NT2/D1 (cell line): ENCODE measurements at regions not wholly inside any gene's neighbourhood (a gene's known extent, or its start where the extent isn't known, plus 50 kb on each side); places are given as distances from the start of the nearest gene placed in this dataset.

ENCODE experiments used
- DNase-seq: peaks from one replicate; pipeline ENCODE4 v3.0.0-alpha.2; 2011; ENCODE audit warnings: low read depth, low spot score
- H3K27me3 ChIP-seq: 2 replicates; pipeline ENCODE4 v1.6.0; 2011; ENCODE audit warnings: mild to moderate bottlenecking; ENCODE audit not compliant: insufficient read length, insufficient read depth
- H3K36me3 ChIP-seq: 2 replicates; pipeline ENCODE4 v1.6.1; 2011; ENCODE audit warnings: mild to moderate bottlenecking, low read length, mixed read lengths; ENCODE audit not compliant: insufficient read depth, insufficient read length
- H3K4me1 ChIP-seq: 2 replicates; pipeline ENCODE4 v1.5.1; 2011; ENCODE audit not compliant: insufficient read depth, insufficient read length
- H3K4me3 ChIP-seq: 2 replicates; pipeline ENCODE4 v1.5.1; 2011; ENCODE audit warnings: low read depth; ENCODE audit not compliant: insufficient read length
- H3K9ac ChIP-seq: 2 replicates; pipeline ENCODE4 v1.6.0; 2011; ENCODE audit warnings: low read depth; ENCODE audit not compliant: insufficient read length
- H3K9me3 ChIP-seq: 2 replicates; pipeline ENCODE4 v1.5.1; 2011; ENCODE audit warnings: mild to moderate bottlenecking, low read length; ENCODE audit not compliant: insufficient read depth
- SUZ12 ChIP-seq: IDR thresholded peaks from 2 replicates; pipeline ENCODE4 v1.6.1; 2011; ENCODE audit not compliant: insufficient read length, insufficient read depth; ENCODE audit errors: extremely low read depth
- YY1 ChIP-seq: IDR thresholded peaks from 2 replicates; pipeline ENCODE4 v1.6.1; 2011; ENCODE audit not compliant: insufficient read length, insufficient read depth
- ZNF274 ChIP-seq: IDR thresholded peaks from 2 replicates; pipeline ENCODE4 v1.6.1; 2011; ENCODE audit warnings: mild to moderate bottlenecking, low read depth, low read length

- Histone ChIP-seq H3K9ac (no peak overlapping the region), H3K9me3 (0 out of 2 replicates have a peak, but pooled peaks cover 5% of the 10 kb centered on the region), H3K4me1 (peaks cover 1% of the 10 kb centered on the region), H3K4me3 (no peak overlapping the region), H3K27me3 (no peaks in the 10 kb centered on the region), H3K36me3 (no peaks in the 10 kb centered on the region)
- DNase-seq = no peak
- TF ChIP-seq YY1 (no peak), ZNF274 (no peak), SUZ12 (no peak)
Measured at GRCh38 chr2:64338108-64338507, 115.9 kb upstream of the LGALSL start.

- H3K4me3 ChIP-seq = no peak overlapping the region
- no peaks in the 10 kb centered on the region for H3K27me3 ChIP-seq
- H3K9ac ChIP-seq = no peak overlapping the region
- peaks cover 1% of the 10 kb centered on the region for H3K4me1 ChIP-seq
- TF ChIP-seq SUZ12 (no peak), ZNF274 (no peak), YY1 (no peak)
- no peak for DNase-seq
- H3K36me3 ChIP-seq = no peaks in the 10 kb centered on the region
- H3K9me3 ChIP-seq = 0 out of 2 replicates have a peak, but pooled peaks cover 5% of the 10 kb centered on the region
Measured at GRCh38 chr2:64338910-64339500, 115.0 kb upstream of the LGALSL start.

- no peaks in the 10 kb centered on the region for H3K27me3 ChIP-seq
- no peak for DNase-seq
- H3K36me3 ChIP-seq = no peaks in the 10 kb centered on the region
- no peak for TF ChIP-seq SUZ12
- no peak for TF ChIP-seq ZNF274
- TF ChIP-seq YY1 = no peak
- H3K9ac ChIP-seq = no peak overlapping the region
- H3K4me3 ChIP-seq = no peak overlapping the region
- 0 out of 2 replicates have a peak, but pooled peaks cover 5% of the 10 kb centered on the region for H3K9me3 ChIP-seq
- peaks cover 1% of the 10 kb centered on the region for H3K4me1 ChIP-seq
Measured at GRCh38 chr2:64341461-64341860, 112.5 kb upstream of the LGALSL start.

- Histone ChIP-seq H3K9ac (no peak overlapping the region), H3K27me3 (no peaks in the 10 kb centered on the region), H3K36me3 (no peaks in the 10 kb centered on the region), H3K4me1 (peaks cover 1% of the 10 kb centered on the region), H3K4me3 (no peak overlapping the region), H3K9me3 (no peaks in the 10 kb centered on the region)
- no peak for DNase-seq
- TF ChIP-seq ZNF274 (no peak), YY1 (no peak), SUZ12 (no peak)
Measured at GRCh38 chr2:64342195-64343099, 111.5 kb upstream of the LGALSL start.

DNA sequence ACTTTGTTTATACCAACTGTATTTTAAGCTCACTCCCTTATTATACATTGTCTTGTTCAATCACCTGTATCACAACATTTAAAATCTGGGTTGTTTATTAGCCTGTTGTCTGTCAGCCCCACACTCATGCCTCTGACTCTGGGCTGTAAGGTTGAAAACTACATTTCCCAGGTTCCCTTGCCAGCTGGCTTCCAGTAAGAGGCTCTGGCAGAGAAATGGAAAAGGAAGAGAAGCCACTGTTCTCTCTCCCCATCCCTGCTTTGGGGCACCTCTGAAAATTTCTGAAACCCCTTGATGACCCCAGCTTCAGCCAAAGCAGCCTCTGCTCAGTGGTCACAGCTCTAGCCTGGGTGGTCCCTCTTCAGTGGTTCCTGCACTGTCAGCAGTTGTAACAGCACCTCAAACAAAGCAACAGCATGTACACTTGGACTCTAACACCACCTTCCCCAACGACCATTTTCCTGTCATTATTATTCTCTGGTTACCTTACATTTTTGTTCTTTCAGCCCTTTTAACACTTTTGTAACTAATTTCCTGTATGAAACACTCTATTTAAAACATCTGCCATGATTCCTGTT lies 108.9 kb upstream of the LGALSL start:
- TF ChIP-seq SUZ12 (no peak), YY1 (no peak), ZNF274 (no peak)
- Histone ChIP-seq H3K4me1 (no peaks in the 10 kb centered on the region), H3K4me3 (no peak overlapping the region), H3K9me3 (no peaks in the 10 kb centered on the region), H3K9ac (no peak overlapping the region), H3K36me3 (no peaks in the 10 kb centered on the region), H3K27me3 (no peaks in the 10 kb centered on the region)
- no peak for DNase-seq

DNA sequence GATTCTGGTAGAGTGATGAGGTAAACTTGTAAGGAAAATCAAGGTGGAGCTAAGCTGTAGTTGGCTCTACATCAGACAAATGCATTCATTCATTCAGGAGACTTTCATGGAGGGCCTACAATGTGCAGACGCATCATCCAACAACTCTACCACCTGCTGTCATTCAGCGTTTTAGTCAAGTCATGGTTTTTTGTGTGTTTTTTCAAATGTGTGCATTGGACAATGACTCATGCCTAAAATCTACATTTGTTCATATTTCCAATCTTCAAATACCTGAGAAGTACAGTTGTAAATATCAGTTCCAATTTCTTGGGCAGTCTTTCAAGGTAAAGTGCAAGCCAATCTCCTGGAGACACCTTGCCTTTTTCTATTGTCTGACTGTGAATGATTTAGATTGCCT lies 108.0 kb upstream of the LGALSL start:
- Histone ChIP-seq H3K9me3 (no peaks in the 10 kb centered on the region), H3K4me1 (no peaks in the 10 kb centered on the region), H3K4me3 (no peak overlapping the region), H3K9ac (no peak overlapping the region), H3K27me3 (no peaks in the 10 kb centered on the region), H3K36me3 (no peaks in the 10 kb centered on the region)
- TF ChIP-seq SUZ12 = no peak
- TF ChIP-seq ZNF274 = no peak
- no peak for TF ChIP-seq YY1
- no peak for DNase-seq
